ENCODE measurements at regions not wholly inside any gene's neighbourhood (a gene's known extent, or its start where the extent isn't known, plus 50 kb on each side); places are given as distances from the start of the nearest gene placed in this dataset.

DNA sequence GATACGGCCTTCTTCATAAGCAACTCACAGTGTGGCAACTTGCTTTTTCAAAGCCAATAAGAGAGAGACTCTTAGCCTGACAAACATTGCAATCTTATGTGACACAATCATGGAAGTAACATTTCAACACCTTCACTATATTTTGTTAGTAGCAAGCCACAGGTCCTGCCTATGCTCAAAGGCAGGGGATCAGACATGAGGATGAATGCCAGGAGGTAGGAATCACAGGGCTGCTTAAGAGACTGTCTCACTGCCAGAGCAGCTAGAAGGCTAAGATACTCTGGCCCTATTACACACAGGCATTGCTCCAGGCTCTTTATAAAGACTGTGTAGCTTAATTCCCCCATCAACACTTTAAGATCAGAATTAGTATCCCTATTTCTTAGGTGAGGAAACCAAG, 236.2 kb upstream of the KAZN start:
- Histone ChIP-seq H3K4me1 (ENCODE audit: control insufficient read depth in 2 of 2, insufficient read depth in 2 of 2, low read length in 2 of 2) (peaks cover 0 to 2% of the 10 kb centered on the region in 2 donors), H3K27me3 (ENCODE audit: control insufficient read depth in 2 of 2, insufficient read depth in 2 of 2, low read length in 2 of 2) (no peaks in the 10 kb centered on the region), H3K36me3 (ENCODE audit: control insufficient read depth in 2 of 2, insufficient read depth in 2 of 2, low read length in 2 of 2) (no peaks in the 10 kb centered on the region), H3K9me3 (ENCODE audit: control insufficient read depth in 2 of 2, low read length in 2 of 2) (no peaks in the 10 kb centered on the region), H3K4me3 (ENCODE audit: low read length in 2 of 2) (no peak overlapping the region), H3K9ac (ENCODE audit: low read depth in 1 of 2, low read length in 2 of 2) (no peak overlapping the region), H3K27ac (ENCODE audit: low read depth in 2 of 2, low read length in 2 of 2) (no peak overlapping the region)

DNA sequence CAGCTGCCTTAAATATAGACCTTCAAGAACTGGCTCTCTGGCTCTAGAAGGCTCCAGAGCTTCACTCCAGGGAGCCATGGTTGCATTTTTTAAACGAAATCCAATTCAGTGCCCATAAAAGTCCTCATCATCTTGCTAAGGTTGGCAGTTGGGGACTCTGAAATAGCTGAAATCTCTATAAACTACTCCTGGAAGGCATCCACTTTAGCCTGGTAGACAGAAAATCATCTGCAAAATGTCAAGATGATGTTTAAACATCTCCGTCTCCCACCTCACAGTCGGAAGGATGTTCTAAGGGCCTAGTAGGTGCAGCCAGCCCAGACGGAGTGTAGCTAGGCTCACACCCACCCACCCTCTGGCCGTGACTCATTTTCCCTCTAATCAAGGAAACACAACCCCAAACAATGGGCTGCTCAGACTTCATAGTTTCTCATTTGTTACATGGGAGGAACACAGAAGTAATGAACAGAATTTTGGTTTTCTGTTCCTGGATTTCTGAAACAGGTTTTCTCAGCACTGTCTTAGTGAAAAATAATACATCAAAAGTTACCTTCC, 235.4 kb upstream of the KAZN start:
- Histone ChIP-seq H3K36me3 (ENCODE audit: control insufficient read depth in 2 of 2, insufficient read depth in 2 of 2, low read length in 2 of 2) (no peaks in the 10 kb centered on the region), H3K27ac (ENCODE audit: low read depth in 2 of 2, low read length in 2 of 2) (no peak overlapping the region), H3K9me3 (ENCODE audit: control insufficient read depth in 2 of 2, low read length in 2 of 2) (no peaks in the 10 kb centered on the region), H3K4me1 (ENCODE audit: control insufficient read depth in 2 of 2, insufficient read depth in 2 of 2, low read length in 2 of 2) (peaks cover 0 to 2% of the 10 kb centered on the region in 2 donors), H3K27me3 (ENCODE audit: control insufficient read depth in 2 of 2, insufficient read depth in 2 of 2, low read length in 2 of 2) (no peaks in the 10 kb centered on the region), H3K4me3 (ENCODE audit: low read length in 2 of 2) (no peak overlapping the region), H3K9ac (ENCODE audit: low read depth in 1 of 2, low read length in 2 of 2) (no peak overlapping the region)

DNA sequence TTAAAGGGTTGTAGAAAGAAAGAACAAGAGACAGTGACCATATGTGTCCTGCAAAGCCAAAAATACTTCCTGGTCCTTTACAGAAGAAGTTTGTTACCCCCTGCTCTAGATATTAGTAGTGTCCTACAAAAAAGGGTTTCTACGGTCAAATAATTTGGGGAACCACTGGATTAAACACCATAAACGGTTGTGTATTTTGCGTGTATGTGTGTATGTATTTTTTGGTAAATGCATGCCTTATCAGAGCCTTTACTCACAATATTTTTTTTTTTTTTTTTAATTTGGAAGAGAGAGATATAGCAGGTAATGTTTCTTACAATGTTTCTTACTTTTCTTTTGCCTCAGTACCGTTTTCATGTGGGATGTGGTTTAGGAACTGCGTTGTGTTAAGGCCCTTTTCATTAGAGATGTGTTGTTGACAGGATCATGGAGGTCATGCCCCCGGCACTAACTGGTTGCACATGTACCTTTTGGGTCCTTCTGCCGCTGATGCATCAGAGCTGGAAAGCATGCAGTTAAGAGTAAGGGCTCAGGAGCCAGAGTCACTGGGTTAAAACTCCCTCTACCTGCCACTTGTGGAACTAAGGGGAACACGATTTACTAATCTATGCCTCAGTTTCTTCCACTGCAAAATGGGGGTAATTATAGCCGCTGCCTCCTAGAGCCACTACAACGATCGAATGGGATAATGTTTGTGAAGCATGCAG, 234.6 kb upstream of the KAZN start:
- Histone ChIP-seq H3K27me3 (ENCODE audit: control insufficient read depth in 2 of 2, insufficient read depth in 2 of 2, low read length in 2 of 2) (no peaks in the 10 kb centered on the region), H3K4me1 (ENCODE audit: control insufficient read depth in 2 of 2, insufficient read depth in 2 of 2, low read length in 2 of 2) (peaks cover 0 to 2% of the 10 kb centered on the region in 2 donors), H3K27ac (ENCODE audit: low read depth in 2 of 2, low read length in 2 of 2) (no peak overlapping the region), H3K36me3 (ENCODE audit: control insufficient read depth in 2 of 2, insufficient read depth in 2 of 2, low read length in 2 of 2) (no peaks in the 10 kb centered on the region), H3K9me3 (ENCODE audit: control insufficient read depth in 2 of 2, low read length in 2 of 2) (no peaks in the 10 kb centered on the region), H3K4me3 (ENCODE audit: low read length in 2 of 2) (no peak overlapping the region), H3K9ac (ENCODE audit: low read depth in 1 of 2, low read length in 2 of 2) (no peak overlapping the region)

DNA sequence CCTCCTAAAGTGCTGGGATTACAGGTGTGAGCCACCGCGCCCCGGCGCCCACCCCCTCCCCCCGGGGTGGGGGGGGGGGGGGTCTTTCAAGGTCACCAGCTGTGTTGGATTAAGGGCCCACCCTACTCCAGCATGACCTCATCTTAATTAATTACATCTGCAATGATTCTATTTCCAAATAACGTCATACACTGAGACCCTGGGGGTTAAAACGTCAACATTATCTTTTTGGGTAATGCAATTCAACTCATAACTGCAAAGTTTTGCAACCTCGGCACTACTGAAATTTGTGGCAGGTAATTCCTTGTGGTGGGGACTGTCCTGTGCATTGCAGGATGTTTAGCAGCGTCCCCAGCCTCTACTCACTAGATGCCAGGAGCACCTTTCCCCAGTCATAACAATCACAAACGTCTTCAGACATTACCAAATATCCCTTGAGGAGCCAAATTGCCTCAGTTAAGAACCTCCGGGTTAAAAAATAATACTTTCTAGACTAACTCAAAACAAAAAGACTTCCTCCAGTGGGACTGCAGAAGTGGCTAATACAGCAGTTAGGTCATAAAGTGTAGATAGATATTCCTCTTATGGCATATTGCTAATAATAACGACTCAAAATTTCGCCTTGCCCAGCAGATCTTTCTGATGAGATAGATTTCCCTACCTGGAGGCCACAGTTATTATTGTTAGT, 233.0 kb upstream of the KAZN start:
- no peak overlapping the region for H3K4me3 ChIP-seq (ENCODE audit: low read length in 2 of 2)
- no peak overlapping the region for H3K27ac ChIP-seq (ENCODE audit: low read depth in 2 of 2, low read length in 2 of 2)
- peaks cover 0 to 2% of the 10 kb centered on the region in 2 donors for H3K4me1 ChIP-seq (ENCODE audit: control insufficient read depth in 2 of 2, insufficient read depth in 2 of 2, low read length in 2 of 2)
- no peaks in the 10 kb centered on the region for H3K27me3 ChIP-seq (ENCODE audit: control insufficient read depth in 2 of 2, insufficient read depth in 2 of 2, low read length in 2 of 2)
- no peak overlapping the region for H3K9ac ChIP-seq (ENCODE audit: low read depth in 1 of 2, low read length in 2 of 2)
- no peaks in the 10 kb centered on the region for H3K9me3 ChIP-seq (ENCODE audit: control insufficient read depth in 2 of 2, low read length in 2 of 2)
- H3K36me3 ChIP-seq (ENCODE audit: control insufficient read depth in 2 of 2, insufficient read depth in 2 of 2, low read length in 2 of 2): no peaks in the 10 kb centered on the region

DNA sequence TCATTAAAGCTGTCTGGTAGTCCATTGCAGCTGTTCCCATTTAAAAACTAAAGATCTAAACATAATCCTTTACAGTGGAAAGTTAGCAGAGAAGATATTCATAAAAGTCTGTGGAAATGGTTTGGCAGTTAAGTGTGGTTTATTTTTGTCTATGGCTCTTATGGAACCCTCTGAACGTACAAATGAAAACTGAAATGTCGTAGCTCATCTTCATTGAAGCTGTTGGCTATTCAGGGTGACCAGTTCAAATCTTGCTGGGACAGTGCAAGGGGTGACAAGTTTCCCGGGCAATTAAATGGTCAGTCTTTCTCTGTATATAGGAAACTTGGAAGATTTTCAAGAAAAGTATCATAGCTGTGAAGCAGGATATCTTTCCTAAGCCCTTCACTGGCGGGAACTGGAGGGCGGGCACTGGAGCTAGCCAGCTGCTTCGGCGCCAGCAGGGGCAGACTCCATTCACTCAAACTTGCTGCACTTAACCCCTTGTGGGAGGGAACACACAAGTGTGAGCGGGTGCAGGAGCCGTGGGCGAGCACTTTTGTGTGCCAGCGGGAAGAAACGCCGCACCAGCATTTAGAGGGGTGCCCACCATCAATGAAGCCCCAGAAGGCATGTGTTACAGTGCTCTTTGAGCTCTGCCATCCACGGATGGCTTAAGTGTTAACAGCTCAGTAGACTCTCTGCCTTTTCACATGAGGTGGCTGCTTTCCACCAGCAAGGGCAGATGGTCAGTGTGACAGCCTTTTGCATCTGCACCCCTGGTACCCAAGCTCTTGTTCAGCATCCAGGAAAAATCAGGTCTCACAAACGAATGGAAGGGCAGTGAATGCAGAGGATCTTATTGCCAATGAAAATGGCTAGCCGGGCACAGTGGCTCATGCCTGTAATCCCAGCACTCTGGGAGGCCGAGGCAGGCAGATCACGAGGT, 232.1 kb upstream of the KAZN start:
- Histone ChIP-seq H3K4me1 (ENCODE audit: control insufficient read depth in 2 of 2, insufficient read depth in 2 of 2, low read length in 2 of 2) (no peaks in the 10 kb centered on the region), H3K4me3 (ENCODE audit: low read length in 2 of 2) (no peak overlapping the region), H3K9me3 (ENCODE audit: control insufficient read depth in 2 of 2, low read length in 2 of 2) (no peaks in the 10 kb centered on the region), H3K27ac (ENCODE audit: low read depth in 2 of 2, low read length in 2 of 2) (no peak overlapping the region), H3K27me3 (ENCODE audit: control insufficient read depth in 2 of 2, insufficient read depth in 2 of 2, low read length in 2 of 2) (no peaks in the 10 kb centered on the region), H3K36me3 (ENCODE audit: control insufficient read depth in 2 of 2, insufficient read depth in 2 of 2, low read length in 2 of 2) (no peaks in the 10 kb centered on the region), H3K9ac (ENCODE audit: low read depth in 1 of 2, low read length in 2 of 2) (no peak overlapping the region)

DNA sequence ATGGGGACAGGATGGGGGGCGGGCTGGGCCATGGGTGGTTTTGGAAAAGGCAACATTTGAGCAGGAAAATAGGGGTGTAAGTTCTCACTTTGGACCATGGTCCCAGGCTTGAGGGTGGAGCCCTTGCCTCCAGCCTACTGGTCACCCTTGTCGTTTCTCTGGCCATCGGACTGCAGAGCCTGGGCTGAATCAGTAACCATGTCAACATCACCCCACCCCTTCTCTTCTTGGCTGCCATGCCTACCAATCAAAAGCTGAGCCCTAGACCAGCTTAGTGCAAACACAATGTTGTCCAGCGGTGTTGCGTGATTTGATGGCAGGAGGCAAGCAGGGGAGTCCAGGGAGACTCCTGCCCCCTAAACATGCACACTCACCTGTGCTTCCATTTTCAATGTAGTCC, 231.0 kb upstream of the KAZN start:
- H3K9me3 ChIP-seq (ENCODE audit: control insufficient read depth in 2 of 2, low read length in 2 of 2): no peaks in the 10 kb centered on the region
- H3K27ac ChIP-seq (ENCODE audit: low read depth in 2 of 2, low read length in 2 of 2): no peak overlapping the region
- no peak overlapping the region for H3K9ac ChIP-seq (ENCODE audit: low read depth in 1 of 2, low read length in 2 of 2)
- H3K4me3 ChIP-seq (ENCODE audit: low read length in 2 of 2): no peak overlapping the region
- no peaks in the 10 kb centered on the region for H3K27me3 ChIP-seq (ENCODE audit: control insufficient read depth in 2 of 2, insufficient read depth in 2 of 2, low read length in 2 of 2)
- H3K4me1 ChIP-seq (ENCODE audit: control insufficient read depth in 2 of 2, insufficient read depth in 2 of 2, low read length in 2 of 2): peaks cover 0 to 2% of the 10 kb centered on the region in 2 donors
- no peaks in the 10 kb centered on the region for H3K36me3 ChIP-seq (ENCODE audit: control insufficient read depth in 2 of 2, insufficient read depth in 2 of 2, low read length in 2 of 2)

DNA sequence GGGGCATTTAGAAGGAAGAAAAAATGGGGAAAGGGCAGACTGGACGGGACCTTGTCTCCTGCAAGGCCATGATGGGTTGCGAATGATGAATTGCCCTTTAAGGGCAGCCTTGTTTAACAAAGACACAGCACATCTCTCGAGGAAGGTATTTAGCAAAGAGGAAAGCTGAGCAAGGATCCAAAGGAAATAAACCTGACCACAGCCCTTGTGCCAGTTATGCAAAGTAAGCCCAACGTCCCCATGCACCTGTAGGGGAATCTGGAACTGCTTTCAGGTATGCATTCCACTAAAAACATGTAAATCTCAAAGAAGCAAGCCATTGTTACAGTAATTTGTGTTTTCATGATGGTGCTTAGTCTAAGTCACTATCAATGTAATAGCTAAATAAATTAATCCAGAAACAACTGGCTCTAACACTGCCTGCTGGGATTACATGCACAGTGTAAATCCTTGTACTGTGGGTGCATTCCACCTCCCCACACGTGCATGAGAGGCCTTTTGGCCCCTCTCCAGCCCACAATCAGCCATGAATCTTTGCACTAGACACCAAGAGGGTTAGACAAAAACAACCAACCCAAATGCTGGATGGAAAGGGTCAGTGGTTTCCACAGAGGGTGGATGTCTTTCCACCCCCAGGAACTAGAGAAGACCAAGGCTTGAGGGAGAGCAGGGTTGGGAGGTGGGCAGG, 228.8 kb upstream of the KAZN start:
- H3K9me3 ChIP-seq (ENCODE audit: control insufficient read depth in 2 of 2, low read length in 2 of 2): no peaks in the 10 kb centered on the region
- H3K27me3 ChIP-seq (ENCODE audit: control insufficient read depth in 2 of 2, insufficient read depth in 2 of 2, low read length in 2 of 2): no peaks in the 10 kb centered on the region
- no peaks in the 10 kb centered on the region for H3K36me3 ChIP-seq (ENCODE audit: control insufficient read depth in 2 of 2, insufficient read depth in 2 of 2, low read length in 2 of 2)
- H3K27ac ChIP-seq (ENCODE audit: low read depth in 2 of 2, low read length in 2 of 2): no peak overlapping the region
- H3K4me1 ChIP-seq (ENCODE audit: control insufficient read depth in 2 of 2, insufficient read depth in 2 of 2, low read length in 2 of 2): peaks cover 2% of the 10 kb centered on the region in 2 donors
- H3K4me3 ChIP-seq (ENCODE audit: low read length in 2 of 2): no peak overlapping the region
- H3K9ac ChIP-seq (ENCODE audit: low read depth in 1 of 2, low read length in 2 of 2): no peak overlapping the region

DNA sequence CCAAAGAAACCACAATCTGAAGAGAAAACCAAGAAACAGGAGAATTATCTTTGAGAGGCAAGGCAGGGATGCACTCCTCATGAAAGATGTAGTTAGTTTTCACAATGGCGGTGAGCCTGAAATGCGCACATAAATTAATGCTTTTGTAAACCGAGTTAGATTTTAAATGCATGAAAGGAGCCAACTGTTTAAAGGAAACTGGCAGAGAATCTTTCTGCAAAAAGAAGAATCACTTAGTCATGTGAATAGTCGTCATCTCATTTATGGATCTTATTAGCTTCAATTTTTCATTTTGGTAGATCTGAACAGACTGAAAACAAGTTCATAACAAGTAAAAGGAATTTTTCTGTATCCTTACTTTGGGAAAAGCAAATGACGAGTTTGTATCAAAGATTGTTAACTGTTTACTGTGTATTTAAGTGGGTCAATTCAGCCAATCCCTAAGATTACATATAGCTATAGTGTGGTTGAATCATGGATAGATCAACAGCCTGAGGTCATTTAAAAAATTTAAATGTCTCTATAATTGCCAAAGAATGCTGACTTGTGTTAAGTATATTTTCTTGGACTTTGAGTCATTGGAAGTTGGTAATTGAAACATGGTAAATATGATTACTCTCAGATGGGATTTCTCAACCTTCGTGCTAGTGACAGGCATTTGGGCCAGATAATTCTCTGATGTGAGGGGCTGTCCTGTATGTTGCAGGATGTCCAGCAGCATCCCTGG, 226.6 kb upstream of the KAZN start:
- Histone ChIP-seq H3K36me3 (ENCODE audit: control insufficient read depth in 2 of 2, insufficient read depth in 2 of 2, low read length in 2 of 2) (no peaks in the 10 kb centered on the region), H3K27ac (ENCODE audit: low read depth in 2 of 2, low read length in 2 of 2) (no peak overlapping the region), H3K4me1 (ENCODE audit: control insufficient read depth in 2 of 2, insufficient read depth in 2 of 2, low read length in 2 of 2) (peaks cover 2% of the 10 kb centered on the region in 2 donors), H3K9ac (ENCODE audit: low read depth in 1 of 2, low read length in 2 of 2) (no peak overlapping the region), H3K4me3 (ENCODE audit: low read length in 2 of 2) (no peak overlapping the region), H3K27me3 (ENCODE audit: control insufficient read depth in 2 of 2, insufficient read depth in 2 of 2, low read length in 2 of 2) (no peaks in the 10 kb centered on the region), H3K9me3 (ENCODE audit: control insufficient read depth in 2 of 2, low read length in 2 of 2) (no peaks in the 10 kb centered on the region)

DNA sequence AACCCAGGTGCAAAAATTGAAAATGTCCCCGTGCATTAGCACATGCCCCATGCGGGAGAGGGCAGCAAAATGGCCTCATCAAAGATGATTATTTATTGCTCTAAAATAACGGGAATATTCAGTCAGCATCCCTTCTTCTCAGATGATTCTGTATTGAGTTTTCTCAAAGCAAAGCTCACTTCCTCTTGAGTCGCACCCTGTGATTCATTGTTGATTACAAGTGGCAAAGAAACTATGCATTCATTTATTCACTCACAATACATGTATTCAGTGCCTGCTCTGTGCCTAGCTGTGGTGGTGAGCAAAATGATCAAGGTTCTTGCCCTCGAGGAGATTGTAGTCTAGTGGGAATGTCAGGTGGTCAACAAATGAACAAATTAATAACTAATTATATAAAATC, 226.0 kb upstream of the KAZN start:
- no peak overlapping the region for H3K9ac ChIP-seq (ENCODE audit: low read depth in 1 of 2, low read length in 2 of 2)
- H3K9me3 ChIP-seq (ENCODE audit: control insufficient read depth in 2 of 2, low read length in 2 of 2): no peaks in the 10 kb centered on the region
- H3K4me3 ChIP-seq (ENCODE audit: low read length in 2 of 2): no peak overlapping the region
- H3K4me1 ChIP-seq (ENCODE audit: control insufficient read depth in 2 of 2, insufficient read depth in 2 of 2, low read length in 2 of 2): peaks cover 2% of the 10 kb centered on the region in 2 donors
- H3K36me3 ChIP-seq (ENCODE audit: control insufficient read depth in 2 of 2, insufficient read depth in 2 of 2, low read length in 2 of 2): no peaks in the 10 kb centered on the region
- H3K27ac ChIP-seq (ENCODE audit: low read depth in 2 of 2, low read length in 2 of 2): no peak overlapping the region
- H3K27me3 ChIP-seq (ENCODE audit: control insufficient read depth in 2 of 2, insufficient read depth in 2 of 2, low read length in 2 of 2): no peaks in the 10 kb centered on the region
